ENCODE measurements at regions not wholly inside any gene's neighbourhood (a gene's known extent, or its start where the extent isn't known, plus 50 kb on each side); places are given as distances from the start of the nearest gene placed in this dataset.

DNA sequence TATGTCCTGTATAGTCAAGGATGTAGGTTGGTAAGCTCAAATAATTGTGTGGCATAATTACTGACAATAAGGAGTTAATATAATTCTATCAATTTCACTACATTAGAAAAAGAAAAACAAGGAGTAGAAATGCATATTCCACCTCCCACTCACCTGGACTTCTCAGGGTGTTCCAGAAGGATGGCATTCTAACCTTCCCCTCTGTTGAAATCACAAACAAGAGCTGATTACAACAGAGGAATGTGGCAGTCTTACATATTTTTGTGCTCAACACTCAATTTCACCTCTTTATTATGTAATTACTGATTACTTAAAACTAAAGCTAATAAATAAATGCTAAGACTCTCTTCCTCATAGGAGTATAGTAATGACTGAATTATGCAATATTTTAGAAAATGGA, 745.3 kb downstream of the DTWD2 start (continued):
- TF ChIP-seq ZNF114 (CRISPR knock-in tag; IDR thresholded peaks at IDR 0.05) (no peak), STAT1 (IDR thresholded peaks at IDR 0.05; ENCODE audit: unreplicated experiment) (no peak), CTCF (conservative IDR thresholded peaks at IDR 0.05; ENCODE audit: low read depth in 2 of 2) (no peak)

GRCh38 chr5:118236108-118236849, 752.1 kb downstream of the DTWD2 start:
- H3K27ac Mint-ChIP-seq: no peak overlapping the region
- no peaks in the 10 kb centered on the region for H3K9me2 ChIP-seq (ENCODE audit: insufficient read depth)
- ATAC-seq (no peak), DNase-seq (ENCODE audit: low spot score) (no peak)
- H3K9me3 Mint-ChIP-seq: no peaks in the 10 kb centered on the region
- H3K36me3 Mint-ChIP-seq (ENCODE audit: low read depth): no peaks in the 10 kb centered on the region
- H3K27me3 Mint-ChIP-seq (ENCODE audit: insufficient read depth, low read depth, poor library complexity): no peaks in the 10 kb centered on the region
- no peak overlapping the region for H2AFZ ChIP-seq
- H3K4me3 Mint-ChIP-seq: no peak overlapping the region
- H3K4me1 ChIP-seq (ENCODE audit: insufficient read depth): 0 out of 2 replicates have a peak, but pooled peaks cover 5% of the 10 kb centered on the region
- H3K4me2 ChIP-seq: no peak overlapping the region
- no peaks in the 10 kb centered on the region for H3F3A ChIP-seq (replicated peaks; ENCODE audit: low read depth)
- H4K20me1 ChIP-seq (replicated peaks; ENCODE audit: insufficient read depth): no peaks in the 10 kb centered on the region
- no peak overlapping the region for H3K4me3 ChIP-seq
- H3K27me3 ChIP-seq (ENCODE audit: insufficient read depth): no peaks in the 10 kb centered on the region
- H3K27ac ChIP-seq (ENCODE audit: low read depth): no peak overlapping the region
- H3K36me3 ChIP-seq (ENCODE audit: insufficient read depth): no peaks in the 10 kb centered on the region
- no peaks in the 10 kb centered on the region for H3K79me2 ChIP-seq (replicated peaks; ENCODE audit: insufficient read depth)
- H3K4me1 Mint-ChIP-seq: no peaks in the 10 kb centered on the region
- TF ChIP-seq CTCF (conservative IDR thresholded peaks at IDR 0.05; ENCODE audit: low read depth in 2 of 2) (no peak), STAT1 (IDR thresholded peaks at IDR 0.05; ENCODE audit: unreplicated experiment) (no peak), NANOG (IDR thresholded peaks at IDR 0.05; ENCODE audit: borderline replicate concordance) (no peak), ZNF114 (CRISPR knock-in tag; IDR thresholded peaks at IDR 0.05) (no peak), REST (IDR thresholded peaks at IDR 0.05; ENCODE audit: unreplicated experiment) (no peak), JUNB (IDR thresholded peaks at IDR 0.05; ENCODE audit: unreplicated experiment) (no peak), POLR2AphosphoS5 (IDR thresholded peaks at IDR 0.05; ENCODE audit: low read depth) (no peak), EZH2phosphoT487 (IDR thresholded peaks at IDR 0.05; ENCODE audit: unreplicated experiment) (no peak)
- TF ChIP-seq, protein P1, sequence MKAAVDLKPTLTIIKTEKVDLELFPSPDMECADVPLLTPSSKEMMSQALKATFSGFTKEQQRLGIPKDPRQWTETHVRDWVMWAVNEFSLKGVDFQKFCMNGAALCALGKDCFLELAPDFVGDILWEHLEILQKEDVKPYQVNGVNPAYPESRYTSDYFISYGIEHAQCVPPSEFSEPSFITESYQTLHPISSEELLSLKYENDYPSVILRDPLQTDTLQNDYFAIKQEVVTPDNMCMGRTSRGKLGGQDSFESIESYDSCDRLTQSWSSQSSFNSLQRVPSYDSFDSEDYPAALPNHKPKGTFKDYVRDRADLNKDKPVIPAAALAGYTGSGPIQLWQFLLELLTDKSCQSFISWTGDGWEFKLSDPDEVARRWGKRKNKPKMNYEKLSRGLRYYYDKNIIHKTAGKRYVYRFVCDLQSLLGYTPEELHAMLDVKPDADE (IDR thresholded peaks at IDR 0.05): no peak

Measured in GM23338 (cell line).